Uterus (tissue), 3 donors: ENCODE measurements at regions not wholly inside any gene's neighbourhood (a gene's known extent, or its start where the extent isn't known, plus 50 kb on each side); places are given as distances from the start of the nearest gene placed in this dataset.

Experiments
- DNase-seq, 2 donors: peaks; one replicate each; pipeline ENCODE4 v3.0.0-alpha.2; 2019 to 2020
- H3K27ac ChIP-seq, 2 donors: fragments of 200-600 bp; sonication (generic); 1 replicate in 1 of 2; 2 replicates in 1 of 2; pipeline ENCODE4 v1.5.1; 2016 to 2018
- H3K27me3 ChIP-seq, 2 donors: fragments of 200-600 bp; sonication (generic); one replicate each; pipeline ENCODE4 v1.5.1; 2018 to 2019; ENCODE audit warnings: control low read depth in 1 of 2
- H3K36me3 ChIP-seq, 2 donors: fragments of 200-600 bp; sonication (generic); one replicate each; pipeline ENCODE4 v1.5.1; 2019; ENCODE audit warnings: control low read depth in 1 of 2
- H3K4me1 ChIP-seq, 2 donors: fragments of 200-600 bp; sonication (generic); one replicate each; pipeline ENCODE4 v1.5.1; 2018 to 2019; ENCODE audit warnings: control low read depth in 1 of 2
- H3K4me3 ChIP-seq, 2 donors: fragments of 200-600 bp; sonication (generic); 1 replicate in 1 of 2; 2 replicates in 1 of 2; pipeline ENCODE4 v1.5.1; 2018 to 2019; ENCODE audit warnings: mild to moderate bottlenecking in 1 of 2
- H3K9me3 ChIP-seq, 2 donors: fragments of 200-600 bp; sonication (generic); one replicate each; pipeline ENCODE4 v1.5.1; 2019; ENCODE audit warnings: control low read depth in 1 of 2
- POLR2A ChIP-seq, 2 donors: fragments of 450-650 bp; IDR thresholded peaks; one replicate each; pipeline ENCODE4 v1.6.1; 2016; ENCODE audit warnings: antibody characterized with exemption in 2 of 2, mild to moderate bottlenecking in 1 of 2, moderate library complexity in 1 of 2
- intact Hi-C: fragments of 100-400 bp; cut with DNase I; formaldehyde crosslinking; loops from one replicate; pipeline ENCODE4 v1.15.1; 2023; ENCODE audit warnings: low total_unique reads
- TF ChIP-seq, protein P1 (sequence below), 4 experiments: fragments of 200-600 bp in 2 of 4; fragments of 450-650 bp in 2 of 4; sonication (generic) in 2 of 4; IDR thresholded peaks; one replicate each; pipeline ENCODE4 v1.5.1; 2016 to 2019; ENCODE audit warnings: antibody characterized with exemption in 4 of 4, mild to moderate bottlenecking in 2 of 4, moderate library complexity in 1 of 4
- donor health status: DM: yes; HTN: yes; CAD: no.

DNA sequence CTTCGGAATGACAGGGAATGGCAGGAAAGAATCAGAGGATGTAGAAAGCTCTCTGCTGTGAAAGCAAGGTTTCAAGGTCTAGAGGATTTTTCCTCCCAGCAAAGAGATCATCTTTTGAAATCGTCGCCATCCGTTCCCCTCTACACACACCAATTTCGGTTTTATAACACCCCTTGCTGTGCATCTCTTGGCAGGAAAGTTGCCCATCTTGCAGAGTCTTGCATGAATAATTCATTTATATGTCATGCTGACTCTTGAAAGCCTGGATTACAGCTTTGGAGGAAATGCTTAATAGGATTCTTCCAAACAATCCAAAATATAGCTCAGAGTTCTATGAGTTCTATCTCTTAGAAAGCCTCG, 262.7 kb downstream of the CHL1 start:
- Histone ChIP-seq H3K36me3 (no peaks in the 10 kb centered on the region), H3K27ac (no peak overlapping the region), H3K4me1 (peaks cover 0 to 6% of the 10 kb centered on the region in 2 donors), H3K27me3 (no peaks in the 10 kb centered on the region), H3K9me3 (no peaks in the 10 kb centered on the region), H3K4me3 (no peak overlapping the region)
- DNase-seq, result no peak
- TF ChIP-seq POLR2A (IDR thresholded peaks at IDR 0.05), result no peak
- TF ChIP-seq, protein P1, sequence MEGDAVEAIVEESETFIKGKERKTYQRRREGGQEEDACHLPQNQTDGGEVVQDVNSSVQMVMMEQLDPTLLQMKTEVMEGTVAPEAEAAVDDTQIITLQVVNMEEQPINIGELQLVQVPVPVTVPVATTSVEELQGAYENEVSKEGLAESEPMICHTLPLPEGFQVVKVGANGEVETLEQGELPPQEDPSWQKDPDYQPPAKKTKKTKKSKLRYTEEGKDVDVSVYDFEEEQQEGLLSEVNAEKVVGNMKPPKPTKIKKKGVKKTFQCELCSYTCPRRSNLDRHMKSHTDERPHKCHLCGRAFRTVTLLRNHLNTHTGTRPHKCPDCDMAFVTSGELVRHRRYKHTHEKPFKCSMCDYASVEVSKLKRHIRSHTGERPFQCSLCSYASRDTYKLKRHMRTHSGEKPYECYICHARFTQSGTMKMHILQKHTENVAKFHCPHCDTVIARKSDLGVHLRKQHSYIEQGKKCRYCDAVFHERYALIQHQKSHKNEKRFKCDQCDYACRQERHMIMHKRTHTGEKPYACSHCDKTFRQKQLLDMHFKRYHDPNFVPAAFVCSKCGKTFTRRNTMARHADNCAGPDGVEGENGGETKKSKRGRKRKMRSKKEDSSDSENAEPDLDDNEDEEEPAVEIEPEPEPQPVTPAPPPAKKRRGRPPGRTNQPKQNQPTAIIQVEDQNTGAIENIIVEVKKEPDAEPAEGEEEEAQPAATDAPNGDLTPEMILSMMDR (IDR thresholded peaks at IDR 0.05), result no peak
- intact Hi-C loops, result no loop called here

DNA sequence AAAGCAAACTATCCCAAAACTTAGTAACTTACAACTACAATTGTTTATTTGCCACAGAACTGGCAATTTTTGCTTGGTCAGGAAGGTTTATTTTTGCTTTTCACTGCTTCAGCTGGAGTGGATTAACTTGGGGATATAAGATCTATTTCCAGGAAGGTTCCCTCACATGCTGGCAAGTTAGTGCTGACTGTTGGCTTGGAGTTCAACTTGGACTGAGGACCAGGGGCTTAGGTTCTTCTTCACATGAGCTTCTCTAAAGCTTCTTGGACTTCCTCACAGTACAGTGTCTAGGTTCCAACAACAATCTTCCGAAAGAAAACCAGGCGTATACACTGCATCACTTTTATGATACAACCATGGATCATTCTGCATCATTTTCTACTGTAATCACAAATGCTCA, 264.4 kb downstream of the CHL1 start:
- no peaks in the 10 kb centered on the region for H3K27me3 ChIP-seq
- no peaks in the 10 kb centered on the region for H3K9me3 ChIP-seq
- intact Hi-C loops, result no loop called here
- H3K4me3 ChIP-seq, result no peak overlapping the region
- no peak for DNase-seq
- TF ChIP-seq POLR2A (IDR thresholded peaks at IDR 0.05), result no peak
- TF ChIP-seq, protein P1 (IDR thresholded peaks at IDR 0.05), result no peak
- H3K36me3 ChIP-seq, result no peaks in the 10 kb centered on the region
- H3K27ac ChIP-seq, result no peak overlapping the region
- H3K4me1 ChIP-seq, result no peaks in the 10 kb centered on the region

DNA sequence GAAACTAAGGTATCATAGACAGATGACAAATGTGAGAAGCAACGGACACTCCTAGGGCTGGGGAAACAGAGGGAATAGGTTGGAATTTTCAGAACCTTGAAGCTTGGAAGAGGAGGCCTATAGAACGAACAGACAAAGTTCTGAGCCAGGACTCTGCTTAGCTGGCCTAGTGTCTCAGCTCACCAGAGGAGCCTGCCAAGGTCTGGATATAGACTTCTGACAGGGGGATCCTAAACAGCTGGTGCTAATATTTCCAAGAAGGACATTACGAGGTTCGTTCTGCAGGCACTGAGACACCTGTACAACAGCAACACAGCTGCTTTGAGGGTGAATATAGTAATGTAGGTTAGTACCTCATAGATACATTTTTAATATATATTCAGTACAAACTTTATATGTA, 266.3 kb downstream of the CHL1 start:
- Histone ChIP-seq H3K4me3 (no peak overlapping the region), H3K36me3 (no peaks in the 10 kb centered on the region), H3K4me1 (no peaks in the 10 kb centered on the region), H3K9me3 (no peaks in the 10 kb centered on the region), H3K27ac (peak overlapping the region in 1 of 2 donors; percentile 14), H3K27me3 (no peaks in the 10 kb centered on the region)
- DNase-seq, result peak in 1 of 2 donors; percentile 24
- TF ChIP-seq, protein P1 (IDR thresholded peaks at IDR 0.05), result no peak
- no peak for TF ChIP-seq POLR2A (IDR thresholded peaks at IDR 0.05)
- intact Hi-C loops, result no loop called here

DNA sequence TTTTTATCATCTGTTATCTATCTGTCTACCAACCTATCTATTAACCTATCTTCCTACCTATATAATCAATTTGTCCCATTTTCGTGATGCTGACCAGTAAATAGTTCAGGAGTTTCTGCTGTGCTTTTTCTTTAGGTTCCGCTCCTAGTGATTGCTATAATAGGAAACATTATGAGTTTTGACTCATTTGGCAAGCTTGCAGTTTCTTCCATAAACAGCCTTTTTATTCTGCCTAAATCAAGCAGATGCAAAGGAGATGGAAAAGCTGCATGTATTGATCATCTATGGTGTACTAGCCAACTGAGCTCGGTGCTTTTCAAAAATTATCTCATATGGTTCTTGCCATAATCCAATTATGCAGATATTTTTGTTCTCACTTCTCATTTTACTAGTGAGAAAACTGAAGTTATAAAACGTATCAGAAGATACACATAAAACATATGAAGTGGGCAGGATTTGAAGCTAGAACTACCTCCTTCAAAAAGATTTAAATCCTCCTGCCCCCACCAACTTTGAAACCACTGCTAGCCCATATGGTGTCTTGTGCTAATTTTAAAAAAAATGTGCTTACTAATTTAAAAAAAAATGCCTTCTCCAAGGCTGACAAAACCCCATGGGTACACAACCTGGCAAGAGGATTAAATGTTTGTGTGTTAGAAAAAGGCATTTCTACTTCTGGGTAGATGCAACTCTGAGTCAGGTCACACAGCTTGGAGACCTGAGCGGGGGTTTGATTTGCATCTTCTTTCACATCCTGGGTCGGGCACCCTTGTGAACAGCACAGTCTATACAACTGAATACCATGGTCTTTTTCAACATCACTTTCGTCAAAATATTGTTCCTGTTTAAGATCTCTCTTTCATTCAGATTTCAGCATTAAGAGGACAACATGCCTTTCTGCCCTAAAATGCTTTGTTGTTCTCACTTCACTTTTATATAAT, 267.0 kb downstream of the CHL1 start:
- Histone ChIP-seq H3K36me3 (no peaks in the 10 kb centered on the region), H3K9me3 (no peaks in the 10 kb centered on the region), H3K4me1 (no peaks in the 10 kb centered on the region), H3K27ac (peak overlapping the region in 1 of 2 donors; percentile 14), H3K4me3 (no peak overlapping the region), H3K27me3 (no peaks in the 10 kb centered on the region)
- intact Hi-C loops, result no loop called here
- TF ChIP-seq, protein P1 (IDR thresholded peaks at IDR 0.05), result no peak
- TF ChIP-seq POLR2A (IDR thresholded peaks at IDR 0.05), result no peak
- no peak for DNase-seq

DNA sequence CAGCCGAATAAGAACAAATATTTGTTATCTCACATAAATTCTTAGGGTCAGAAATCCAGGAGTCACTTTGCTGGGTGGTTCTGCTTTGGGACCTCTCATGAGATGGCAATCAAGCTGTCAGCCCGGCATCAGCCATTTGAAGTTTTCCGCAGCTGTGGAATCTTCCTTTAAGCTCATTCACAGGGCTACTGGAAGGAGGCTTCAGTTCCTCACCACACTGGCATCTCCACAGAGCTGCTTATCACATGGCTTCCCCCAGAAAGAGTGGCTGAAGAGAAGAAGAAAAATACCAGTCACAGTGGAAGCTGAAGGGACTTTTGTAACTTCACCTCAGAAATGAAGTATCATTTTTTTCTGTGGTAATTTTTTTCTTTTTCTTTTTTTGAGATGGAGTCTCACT, 267.7 kb downstream of the CHL1 start:
- no peak for DNase-seq
- intact Hi-C loops, result no loop called here
- no peaks in the 10 kb centered on the region for H3K4me1 ChIP-seq
- no peaks in the 10 kb centered on the region for H3K27me3 ChIP-seq
- no peak overlapping the region for H3K27ac ChIP-seq
- no peaks in the 10 kb centered on the region for H3K9me3 ChIP-seq
- TF ChIP-seq POLR2A (IDR thresholded peaks at IDR 0.05), result no peak
- TF ChIP-seq, protein P1 (IDR thresholded peaks at IDR 0.05), result no peak
- no peak overlapping the region for H3K4me3 ChIP-seq
- H3K36me3 ChIP-seq, result no peaks in the 10 kb centered on the region
